ENCODE measurements at regions not wholly inside any gene's neighbourhood (a gene's known extent, or its start where the extent isn't known, plus 50 kb on each side); places are given as distances from the start of the nearest gene placed in this dataset.
"Not testable (repeated sequence)": the region's sequence is repeated elsewhere in the genome, so short reads cannot be mapped to it uniquely, and the experiment has no call there.

DNA sequence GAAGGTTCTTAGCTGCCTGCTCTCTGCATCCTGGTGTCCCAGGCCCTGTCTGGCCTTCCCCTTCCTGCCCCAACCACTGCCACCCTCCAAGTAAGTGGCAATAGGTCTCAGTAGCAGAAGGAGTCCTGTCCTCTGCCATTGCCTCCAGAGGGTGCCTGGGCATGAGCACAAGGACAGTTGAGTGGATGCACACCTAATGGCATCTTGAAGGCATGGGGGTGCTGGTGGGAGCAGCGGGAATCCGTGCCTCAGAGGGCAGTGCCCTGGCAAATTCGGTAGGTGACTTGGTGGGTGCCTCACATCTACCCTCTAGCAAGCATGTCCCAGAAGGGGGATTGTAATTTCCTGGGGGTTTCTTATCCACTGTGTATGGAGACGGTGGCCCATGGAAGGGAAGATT is 182.8 kb upstream of the POMZP3 start:
- ATAC-seq; H3K27ac ChIP-seq; intact Hi-C loops (cut with DNase I); H3K27me3 ChIP-seq; H3K4me3 ChIP-seq; H3K4me1 ChIP-seq; H3K9me3 ChIP-seq; FAIRE-seq; H3K36me3 ChIP-seq: not testable (repeated sequence)
- peak in 1 of 6 donors; percentile 20 for DNase-seq
- 87 to 91% methylated on average over 4 of the region's 4 CpGs for WGBS, 2 donors

DNA sequence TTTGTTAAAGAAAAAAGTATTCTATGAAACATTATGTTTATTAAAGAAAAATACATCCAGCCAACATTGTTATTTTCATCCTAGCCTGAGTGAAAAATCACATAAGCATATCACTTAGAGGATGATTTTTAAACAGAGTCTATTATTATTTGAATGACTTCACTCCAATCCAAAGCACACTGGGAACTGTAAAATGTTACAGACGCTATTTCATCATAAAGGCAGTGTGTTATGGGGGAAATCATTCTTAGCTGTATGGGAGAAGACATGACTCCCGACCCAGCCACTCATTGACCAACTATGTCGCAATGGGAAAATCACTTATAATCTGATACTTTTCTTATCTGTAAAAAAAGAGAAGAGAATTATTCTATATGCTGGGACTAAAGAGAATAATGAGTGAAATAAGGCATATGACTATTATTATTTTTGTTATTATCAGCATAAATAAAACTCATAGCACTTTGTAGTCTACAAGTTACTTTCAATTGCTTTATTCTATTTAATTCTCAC is 180.6 kb upstream of the POMZP3 start:
- ATAC-seq; DNase-seq; H3K36me3 ChIP-seq; H3K27me3 ChIP-seq; H3K4me3 ChIP-seq; intact Hi-C loops (cut with DNase I); H3K4me1 ChIP-seq; H3K9me3 ChIP-seq; H3K27ac ChIP-seq: not testable (repeated sequence)
- 73 to 76% methylated on average over 3 of the region's 3 CpGs for WGBS, 2 donors
- peak; percentile 51 for FAIRE-seq

DNA sequence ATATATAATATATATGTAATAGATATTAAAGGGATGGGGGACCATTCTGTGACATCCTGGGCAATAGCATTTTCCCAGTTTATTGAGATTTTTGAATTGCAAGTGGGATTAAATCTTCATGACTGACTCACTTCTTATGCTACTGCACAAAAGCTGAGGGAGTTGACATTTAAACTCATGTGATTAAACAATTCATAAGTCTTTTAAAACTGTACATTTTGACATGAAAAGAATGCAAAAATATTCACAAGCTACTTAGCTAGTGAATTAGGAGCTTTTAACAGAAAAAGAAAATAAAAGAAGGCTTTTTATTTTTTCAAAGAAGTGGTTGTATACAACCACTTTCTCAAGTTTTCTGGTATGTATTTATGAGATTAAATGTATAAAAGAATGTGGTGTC is 179.4 kb upstream of the POMZP3 start:
- ATAC-seq; H3K36me3 ChIP-seq; H3K27me3 ChIP-seq; intact Hi-C loops (cut with DNase I); H3K27ac ChIP-seq; H3K4me1 ChIP-seq; DNase-seq; H3K4me3 ChIP-seq; H3K9me3 ChIP-seq: not testable (repeated sequence)
- peak; percentile 85 for FAIRE-seq

DNA sequence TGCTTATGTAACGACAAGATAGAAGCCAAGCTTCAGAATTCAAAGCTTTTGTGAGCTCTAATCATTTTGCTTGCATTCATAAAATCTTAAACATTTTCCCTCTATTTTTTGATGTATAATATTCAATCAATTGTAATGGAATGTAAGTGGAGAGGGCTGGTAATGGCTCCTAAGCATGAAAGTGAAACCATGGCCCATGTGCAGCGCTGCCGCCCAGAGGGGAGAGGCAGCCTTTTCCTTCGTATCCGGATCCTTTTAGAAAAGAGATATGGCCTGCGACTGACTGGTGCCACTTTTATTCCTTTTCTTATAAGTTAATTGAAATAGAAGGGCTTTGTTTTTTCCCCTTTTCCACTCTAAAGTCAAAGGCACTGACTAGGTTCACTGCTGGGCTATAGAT is 178.9 kb upstream of the POMZP3 start:
- H3K4me3 ChIP-seq; H3K9me3 ChIP-seq; ATAC-seq; H3K27me3 ChIP-seq; FAIRE-seq; DNase-seq; H3K4me1 ChIP-seq; H3K27ac ChIP-seq; H3K36me3 ChIP-seq; intact Hi-C loops (cut with DNase I): not testable (repeated sequence)
- 75 to 85% methylated on average over 6 of the region's 6 CpGs for WGBS, 2 donors

DNA sequence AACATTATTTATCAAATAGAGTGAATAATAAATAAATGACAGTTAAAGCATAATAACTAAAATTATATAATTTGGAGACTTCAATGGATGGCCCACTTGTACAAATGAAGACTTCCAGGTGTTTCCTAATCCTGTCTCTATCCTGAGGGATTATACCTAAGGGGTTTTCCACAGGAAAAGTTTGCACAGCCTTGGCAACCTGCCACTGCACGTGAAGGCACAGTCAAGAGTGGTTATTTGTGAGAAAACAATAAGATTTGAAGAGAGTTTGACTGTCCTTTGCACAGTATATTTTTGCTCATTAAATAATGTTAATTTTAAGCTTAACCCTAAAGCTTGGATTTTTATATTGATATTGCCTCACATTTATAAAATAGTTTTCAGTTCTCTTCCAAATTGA is 178.2 kb upstream of the POMZP3 start:
- H3K9me3 ChIP-seq; H3K4me3 ChIP-seq; FAIRE-seq; intact Hi-C loops (cut with DNase I); H3K4me1 ChIP-seq; H3K27me3 ChIP-seq; H3K36me3 ChIP-seq; H3K27ac ChIP-seq: not testable (repeated sequence)
- DNase-seq: peak in 2 of 6 donors; percentile 14 to 18
- 20 to 21% methylated on average over 1 of the region's 1 CpG for WGBS, 2 donors
- ATAC-seq: peak in 1 of 4 donors; percentile 36

DNA sequence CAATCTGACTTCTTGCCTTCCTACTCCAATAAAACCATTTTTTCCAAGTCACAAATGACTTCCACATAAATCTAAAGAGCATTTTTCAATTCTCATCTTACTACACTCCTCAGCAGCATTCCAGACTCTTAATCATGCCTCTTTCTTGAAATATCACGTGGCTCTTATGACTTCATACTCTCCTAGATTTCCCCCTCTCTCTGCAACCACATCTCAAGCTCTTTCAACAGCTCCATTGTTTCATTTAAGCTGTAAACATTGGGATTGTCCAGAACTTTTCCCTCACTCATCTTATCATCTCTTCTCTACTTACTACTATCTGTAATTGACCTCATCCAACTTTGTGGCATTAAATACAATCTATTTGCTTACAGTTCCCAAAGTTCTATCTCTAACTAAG is 170.6 kb upstream of the POMZP3 start:
- DNase-seq; FAIRE-seq; H3K36me3 ChIP-seq; H3K9me3 ChIP-seq; H3K27me3 ChIP-seq; ATAC-seq; H3K27ac ChIP-seq; intact Hi-C loops (cut with DNase I); H3K4me1 ChIP-seq; H3K4me3 ChIP-seq: not testable (repeated sequence)
- WGBS, 2 donors: 56 to 64% methylated on average over 1 of the region's 1 CpG

DNA sequence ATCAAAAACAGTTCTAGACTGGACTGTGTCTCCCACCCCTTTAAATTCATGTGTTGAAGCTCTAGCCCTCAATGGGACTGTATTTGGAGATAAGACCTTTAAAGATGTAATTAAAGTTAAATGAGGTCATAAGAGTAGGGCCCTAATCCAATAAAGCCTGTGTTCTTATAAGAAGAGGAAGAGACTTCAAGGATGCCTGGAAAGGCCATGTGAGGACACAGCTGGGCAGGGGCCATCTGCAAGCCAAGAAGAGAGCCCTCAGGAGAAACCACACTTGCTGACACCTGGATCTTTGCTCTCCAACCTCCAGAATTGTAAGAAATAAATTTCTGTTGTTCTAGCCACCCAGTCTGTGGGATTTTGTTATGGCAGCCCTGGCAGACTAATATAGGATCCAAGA is 153.6 kb upstream of the POMZP3 start:
- FAIRE-seq: not testable (repeated sequence)

DNA sequence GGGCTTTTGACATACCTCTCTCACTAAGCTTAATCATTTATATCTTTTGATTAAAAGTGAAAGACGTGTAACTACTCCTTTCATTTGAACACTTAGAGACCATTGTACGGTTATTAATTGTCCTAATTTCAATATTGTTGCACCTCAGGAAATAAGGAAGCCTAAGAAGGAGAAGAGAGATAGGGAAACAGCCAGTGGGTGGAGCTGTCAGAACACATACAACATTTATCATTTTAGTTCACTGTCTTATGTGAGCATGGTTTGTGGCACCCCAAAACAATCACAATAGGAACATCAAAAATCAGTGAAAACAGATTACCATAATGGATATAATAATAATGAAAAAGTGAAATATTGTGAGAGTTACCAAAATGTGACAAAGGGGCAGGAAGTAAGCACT is 147.2 kb upstream of the POMZP3 start:
- FAIRE-seq: peak; percentile 72
- H3K9me3 ChIP-seq; DNase-seq; intact Hi-C loops (cut with DNase I); H3K27ac ChIP-seq; H3K4me3 ChIP-seq; H3K4me1 ChIP-seq; H3K27me3 ChIP-seq; H3K36me3 ChIP-seq; ATAC-seq: not testable (repeated sequence)
- 47 to 50% methylated on average over 2 of the region's 2 CpGs for WGBS, 2 donors

More for the DNA sequence above, 153.6 kb upstream of the POMZP3 start:
- intact Hi-C loops (cut with DNase I); DNase-seq; H3K9me3 ChIP-seq; ATAC-seq; H3K27me3 ChIP-seq; H3K27ac ChIP-seq; H3K4me1 ChIP-seq; H3K4me3 ChIP-seq; H3K36me3 ChIP-seq: not testable (repeated sequence)

DNA sequence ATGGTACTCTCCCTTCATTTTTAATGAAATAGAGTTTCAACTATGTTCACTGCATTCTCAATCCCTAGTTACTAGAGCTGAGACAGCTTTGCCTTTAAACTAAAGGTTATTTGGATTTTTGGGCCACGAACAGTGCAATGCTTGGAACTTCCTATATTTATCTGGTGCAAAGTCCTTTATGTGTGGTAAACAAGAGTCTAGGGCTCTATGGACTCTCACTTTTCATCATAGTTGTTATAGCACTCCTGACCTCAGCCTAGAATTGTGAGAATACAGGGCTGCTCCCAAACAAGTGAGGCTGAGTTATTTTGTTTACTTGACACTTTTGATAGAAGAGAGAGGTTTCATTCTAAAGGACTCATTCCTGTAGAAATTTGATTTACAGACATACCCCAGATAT is 144.9 kb upstream of the POMZP3 start:
- H3K27ac ChIP-seq; H3K4me3 ChIP-seq; FAIRE-seq; intact Hi-C loops (cut with DNase I); H3K9me3 ChIP-seq; ATAC-seq; H3K27me3 ChIP-seq; DNase-seq; H3K36me3 ChIP-seq; H3K4me1 ChIP-seq: not testable (repeated sequence)
- 45 to 50% methylated on average over 1 of the region's 1 CpG for WGBS, 2 donors

DNA sequence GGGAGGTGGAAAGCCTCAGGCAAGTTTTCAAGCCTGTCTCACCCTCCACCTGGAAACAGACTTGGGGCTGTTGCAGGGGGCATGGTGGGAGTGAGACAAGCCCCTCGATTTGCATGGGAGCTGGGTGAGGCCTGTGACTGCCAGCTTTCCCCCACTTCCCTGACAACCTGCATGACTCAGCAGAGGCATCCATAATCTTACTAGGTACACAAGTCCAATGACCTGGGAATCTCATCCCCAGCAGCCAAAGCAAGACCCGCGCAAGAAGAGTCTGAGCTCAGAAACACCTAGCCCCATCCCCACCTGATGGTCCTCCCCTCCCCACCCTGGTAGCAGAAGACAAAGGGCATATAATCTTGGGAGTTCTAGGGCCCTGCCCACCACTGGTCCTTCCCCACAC is 136.9 kb upstream of the POMZP3 start:
- not testable (repeated sequence) for ATAC-seq
- 76 to 79% methylated on average over 3 of the region's 3 CpGs for WGBS, 2 donors

DNA sequence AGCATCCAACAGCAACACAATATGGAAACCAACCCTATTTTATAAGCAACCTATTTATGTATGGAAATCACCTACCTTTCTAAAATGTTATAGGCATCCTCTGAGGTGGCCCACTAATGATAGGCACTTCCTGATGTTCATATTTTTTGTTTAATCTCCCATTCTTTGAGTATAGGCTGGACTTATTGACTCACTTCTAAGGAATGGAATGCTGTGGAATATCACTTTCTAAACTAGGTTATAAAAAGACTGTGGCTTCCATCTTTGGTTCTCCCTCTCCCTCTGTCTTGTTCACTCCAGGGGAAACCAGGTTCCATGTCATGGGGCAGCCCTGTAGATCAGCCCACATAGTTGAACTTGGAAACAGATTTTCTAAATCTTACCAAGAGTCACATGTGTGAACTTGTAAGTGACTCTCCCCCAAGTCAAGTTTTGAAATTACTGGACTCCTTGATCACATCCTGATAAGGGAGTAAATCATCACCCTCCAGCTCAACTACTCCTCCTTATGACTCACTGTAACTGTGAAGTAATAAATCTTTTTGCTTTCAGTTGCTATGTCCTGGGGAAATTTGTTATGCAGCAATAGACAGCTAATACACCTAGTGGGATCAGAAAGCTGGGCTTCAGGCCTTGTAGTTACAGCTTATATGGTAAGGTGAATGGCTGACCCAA is 133.6 kb upstream of the POMZP3 start:
- H3K27me3 ChIP-seq; H3K4me1 ChIP-seq; H3K36me3 ChIP-seq; DNase-seq; H3K9me3 ChIP-seq; H3K27ac ChIP-seq; FAIRE-seq; H3K4me3 ChIP-seq; ATAC-seq; intact Hi-C loops (cut with DNase I): not testable (repeated sequence)

More for the DNA sequence above, 136.9 kb upstream of the POMZP3 start:
- DNase-seq; H3K27ac ChIP-seq; H3K9me3 ChIP-seq; FAIRE-seq; H3K4me1 ChIP-seq; H3K4me3 ChIP-seq; H3K36me3 ChIP-seq; intact Hi-C loops (cut with DNase I); H3K27me3 ChIP-seq: not testable (repeated sequence)

DNA sequence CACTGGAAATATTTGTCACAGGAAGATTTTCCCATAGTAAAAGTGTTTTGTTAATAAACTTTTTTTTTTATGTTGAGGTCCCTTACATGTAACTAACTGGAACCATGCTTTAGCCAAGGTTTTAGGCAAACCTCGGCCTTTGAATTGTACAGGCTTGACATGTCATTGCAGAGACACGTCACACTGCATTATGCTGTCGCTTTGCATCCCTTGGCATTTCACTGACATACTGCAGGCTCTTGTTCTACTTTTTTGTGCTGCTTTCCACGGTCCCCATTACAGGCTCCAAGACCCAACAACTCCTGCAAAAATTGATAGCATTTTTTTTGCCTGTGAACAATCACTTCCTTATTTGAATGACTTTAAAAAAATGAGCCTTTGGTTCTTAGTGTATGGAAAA is 112.5 kb upstream of the POMZP3 start:
- H3K9me3 ChIP-seq; H3K27ac ChIP-seq; H3K36me3 ChIP-seq; FAIRE-seq; H3K4me1 ChIP-seq; DNase-seq; H3K27me3 ChIP-seq; intact Hi-C loops (cut with DNase I); H3K4me3 ChIP-seq; ATAC-seq: not testable (repeated sequence)
- WGBS, 2 donors: 81 to 83% methylated on average over 4 of the region's 4 CpGs

DNA sequence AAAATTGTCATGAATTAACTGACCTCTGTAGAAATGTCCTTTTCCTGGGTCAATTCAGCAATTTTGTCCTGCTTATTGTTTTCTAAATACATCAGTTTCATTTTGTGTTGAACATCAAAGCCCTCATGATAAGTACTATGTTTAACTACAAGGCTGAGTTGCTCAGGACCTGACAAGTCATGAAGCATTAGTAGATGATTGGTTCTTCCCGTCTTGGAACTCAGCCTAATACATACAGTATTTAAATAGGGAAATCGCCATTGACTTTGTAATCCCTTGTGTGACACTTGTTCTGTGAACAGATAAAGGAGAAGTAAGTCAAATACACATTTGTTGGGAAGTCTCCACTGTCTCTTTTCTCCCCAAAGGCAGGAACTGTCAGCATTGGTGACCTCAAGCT is 109.6 kb upstream of the POMZP3 start:
- 56 to 74% methylated on average over 2 of the region's 2 CpGs for WGBS, 2 donors
- H3K36me3 ChIP-seq; DNase-seq; ATAC-seq; intact Hi-C loops (cut with DNase I); H3K4me3 ChIP-seq; H3K27ac ChIP-seq; H3K9me3 ChIP-seq; H3K27me3 ChIP-seq; FAIRE-seq; H3K4me1 ChIP-seq: not testable (repeated sequence)

Data from pancreas (tissue), 10 donors.